K562 (cell line): ENCODE measurements at regions not wholly inside any gene's neighbourhood (a gene's known extent, or its start where the extent isn't known, plus 50 kb on each side); places are given as distances from the start of the nearest gene placed in this dataset.

Experiments
- ATAC-seq: fragments of 200-7000 bp; cut with Tn5 transposase; 3 replicates; pipeline ENCODE4 v1.9.1; 2020; ENCODE audit warnings: moderate library complexity
- BruUV-seq: library from RNA; stranded (reverse); fragments of 400-500 nt; replicated peaks from 2 replicates; lab custom pipeline; 2021; lab: Mats Ljungman, UMichigan
- CTCF ChIA-PET: fragments of 300-600 bp; formaldehyde crosslinking; extraction: SDS; loops from one replicate; lab custom pipeline; 2021; ENCODE audit warnings: low intra/inter-chr PET ratio; lab: Yijun Ruan, JAX
- POLR2A ChIA-PET: fragments of 300-600, 350-650 bp; sonication (Branson Sonifier 250); formaldehyde crosslinking; extraction: SDS; loops from one replicate; lab custom pipeline; 2021; ENCODE audit warnings: antibody characterized with exemption, inconsistent platforms; lab: Yijun Ruan, JAX
- DNase-seq, 4 experiments: peaks; one replicate each; pipeline versions ENCODE4 v3.0.0 to v3.0.0-alpha.2; 2011 to 2018; ENCODE audit warnings: low spot score in 3 of 4, mixed read lengths in 3 of 4; ENCODE audit errors: extremely low read depth in 1 of 4
- FAIRE-seq: peaks from 2 replicates; lab custom pipeline; 2011; peaks lifted over from hg19 to GRCh38; lab: Jason Lieb, UNC
- H2AFZ ChIP-seq: 2 replicates; pipeline ENCODE4 v1.6.0; 2011; ENCODE audit warnings: low read depth, low read length, control low read depth, inconsistent platforms
- H3K27ac ChIP-seq: fragments of 200-600 bp; 3 replicates; pipeline ENCODE4 v1.8.0; 2011; ENCODE audit warnings: low read depth, mild to moderate bottlenecking, control low read depth, inconsistent platforms, low read length, moderate library complexity, mixed read lengths; ENCODE audit errors: extremely low read depth
- H3K27me3 ChIP-seq, 2 experiments: fragments of 300-600 bp in 1 of 2; 2 replicates in 1 of 2; 3 replicates in 1 of 2; pipeline versions ENCODE4 v1.6.0 to v1.8.0; 2011; ENCODE audit warnings: inconsistent platforms in 2 of 2, low read length in 2 of 2, mild to moderate bottlenecking in 1 of 2, mixed read lengths in 1 of 2, moderate library complexity in 1 of 2; ENCODE audit not compliant: control insufficient read depth in 2 of 2, insufficient read depth in 2 of 2
- H3K36me3 ChIP-seq: fragments of 300-600 bp; 3 replicates; pipeline ENCODE4 v1.8.0; 2011; ENCODE audit warnings: mild to moderate bottlenecking, low read length, inconsistent platforms; ENCODE audit not compliant: control insufficient read depth, insufficient read depth
- H3K4me1 ChIP-seq, 2 experiments: fragments of 200-600 bp in 1 of 2; replicated peaks in 1 of 2; 2 replicates in 1 of 2; 3 replicates in 1 of 2; pipeline versions ENCODE4 v1.5.1 to v1.8.0; 2011; ENCODE audit warnings: inconsistent platforms in 2 of 2, low read length in 2 of 2, mild to moderate bottlenecking in 1 of 2, mixed read lengths in 1 of 2, moderate library complexity in 1 of 2; ENCODE audit not compliant: control insufficient read depth in 2 of 2, insufficient read depth in 2 of 2
- H3K4me2 ChIP-seq: 2 replicates; pipeline ENCODE4 v1.6.1; 2011; ENCODE audit warnings: low read length, control low read depth, inconsistent platforms, mixed read lengths; ENCODE audit not compliant: insufficient read depth
- H3K4me3 ChIP-seq: fragments of 200-600 bp; sonication (generic), shearing (Covaris generic); 2 replicates; pipeline ENCODE4 v1.5.1; 2016; ENCODE audit warnings: control low read depth, inconsistent platforms
- H3K79me2 ChIP-seq: fragments of 200-600 bp; 3 replicates; pipeline ENCODE4 v1.8.0; 2011; ENCODE audit warnings: low read length, inconsistent platforms; ENCODE audit not compliant: control insufficient read depth, insufficient read depth
- H3K9ac ChIP-seq, 2 experiments: 2 replicates each; pipeline versions ENCODE4 v1.6.0 to v1.6.1; 2011; ENCODE audit warnings: low read depth in 2 of 2, low read length in 2 of 2, control low read depth in 1 of 2, inconsistent platforms in 1 of 2, mild to moderate bottlenecking in 1 of 2, mixed read lengths in 1 of 2; ENCODE audit not compliant: insufficient read depth in 1 of 2
- H3K9me1 ChIP-seq: one replicate; pipeline ENCODE4 v1.6.0; 2011; ENCODE audit warnings: inconsistent platforms, mild to moderate bottlenecking, low read length, moderate library complexity; ENCODE audit not compliant: control insufficient read depth, insufficient read depth
- H3K9me3 ChIP-seq: replicated peaks from 2 replicates; pipeline ENCODE4 v1.5.1; 2011; ENCODE audit warnings: low read depth, low read length, inconsistent platforms; ENCODE audit not compliant: control insufficient read depth, insufficient read depth
- H4K20me1 ChIP-seq: replicated peaks from 2 replicates; pipeline ENCODE4 v1.6.1; 2011; ENCODE audit warnings: low read length, inconsistent platforms, mixed read lengths; ENCODE audit not compliant: control insufficient read depth, insufficient read depth
- BCL6 ChIP-seq: fragments of 250-450 bp; sonication (Bioruptor Pico); IDR thresholded peaks from 2 replicates; pipeline ENCODE4 v1.4.0; 2020
- FUS ChIP-seq: fragments of 200-400 bp; formaldehyde crosslinking; optimal IDR thresholded peaks from 2 replicates; pipeline ENCODE3; 2017; ENCODE audit warnings: low read depth, low read length
- HOXB6 ChIP-seq: fragments of 250-450 bp; sonication (Bioruptor Pico); IDR thresholded peaks from 2 replicates; pipeline ENCODE4 v1.5.1; 2022; ENCODE audit warnings: mild to moderate bottlenecking, borderline replicate concordance
- JUN ChIP-seq, 2 experiments: sonication (generic) in 1 of 2; formaldehyde crosslinking in 1 of 2; IDR thresholded peaks; 2 replicates each; pipeline versions ENCODE4 v1.6.1 to v1.8.0; 2012 to 2022; ENCODE audit warnings: borderline replicate concordance in 2 of 2, mild to moderate bottlenecking in 2 of 2, improper control_type of control experiment in 1 of 2, low read depth in 1 of 2, low read length in 1 of 2, missing genetic modification reagents in 1 of 2
- NKRF ChIP-seq: fragments of 450-650 bp; IDR thresholded peaks from 2 replicates; pipeline ENCODE4 v1.6.1; 2016; ENCODE audit warnings: borderline replicate concordance
- PHTF2 ChIP-seq: fragments of 250-450 bp; sonication (Bioruptor Pico); IDR thresholded peaks from 2 replicates; pipeline ENCODE4 v1.5.0; 2021; ENCODE audit warnings: mild to moderate bottlenecking
- TCFL5 ChIP-seq: fragments of 250-450 bp; sonication (Bioruptor Pico); conservative IDR thresholded peaks from 2 replicates; pipeline ENCODE4 v1.6.1; 2021; ENCODE audit warnings: mild to moderate bottlenecking, moderate library complexity, matching md5 sums
- ZBTB11 ChIP-seq, 3 experiments: fragments of 200-800 bp in 1 of 3; fragments of 250-450 bp in 1 of 3; fragments of 450-650 bp in 1 of 3; sonication (Bioruptor Pico) in 1 of 3; sonication (Bioruptor generic) in 1 of 3; formaldehyde crosslinking in 1 of 3; IDR thresholded peaks; 2 replicates each; pipeline versions ENCODE4 v1.6.1 to v1.8.0; 2016 to 2022; ENCODE audit warnings: mild to moderate bottlenecking in 2 of 3, missing genetic modification characterization in 2 of 3, missing compliant biosample characterization in 1 of 3, moderate library complexity in 1 of 3
- ZMIZ1 ChIP-seq, 2 experiments: fragments of 150-350 bp in 1 of 2; IDR thresholded peaks; 2 replicates each; pipeline ENCODE4 v1.6.1; 2012 to 2016; ENCODE audit warnings: low read depth in 2 of 2, low read length in 2 of 2, mild to moderate bottlenecking in 1 of 2, moderate library complexity in 1 of 2
- ZNF224 ChIP-seq: sonication (generic); formaldehyde crosslinking; IDR thresholded peaks from 2 replicates; pipeline ENCODE4 v1.8.0; 2022; ENCODE audit warnings: mild to moderate bottlenecking, missing genetic modification reagents
- ZNF311 ChIP-seq: fragments of 250-450 bp; sonication (Bioruptor Pico); IDR thresholded peaks from 2 replicates; pipeline ENCODE4 v1.4.0; 2020; ENCODE audit warnings: mild to moderate bottlenecking, moderate library complexity
- WGBS: fragments of 100-300 bp; shearing (Covaris generic); methylation state at CpG from one replicate; pipeline ENCODE4 v1.1.6; 2016; ENCODE audit warnings: low coverage, mixed read lengths; ENCODE audit not compliant: insufficient coverage; ENCODE audit errors: missing lambda C conversion rate; 5-methylcytosine and 5-hydroxymethylcytosine counted together
- in situ Hi-C: fragments of 300-500 bp; cut with MboI; formaldehyde crosslinking; loops from 4 replicates; pipeline ENCODE4 v1.15.0; 2018; ENCODE audit warnings: inconsistent platforms, mixed read lengths
- intact Hi-C: fragments of 100-400 bp; cut with micrococcal nuclease; formaldehyde crosslinking; loops from 2 replicates; pipeline ENCODE4 v1.14.2; 2022

GRCh38 chr10:78873413-78873812 is 195.4 kb upstream of the ZMIZ1 start:
- ChIA-PET POLR2A (no interaction called here), CTCF (no interaction called here)
- FAIRE-seq (no peak), ATAC-seq (no peak), DNase-seq (no peak)
- H2AFZ ChIP-seq: no peak overlapping the region
- no peak overlapping the region for H3K27ac ChIP-seq
- no peak overlapping the region for H3K4me3 ChIP-seq
- peaks cover 22 to 37% of the 10 kb centered on the region in 2 experiments for H3K27me3 ChIP-seq
- no peaks in the 10 kb centered on the region for H3K9me3 ChIP-seq
- H3K9ac ChIP-seq: no peak overlapping the region
- WGBS: under 1% methylated on average over 5 of the region's 5 CpGs
- no peak overlapping the region for H3K4me2 ChIP-seq
- H3K36me3 ChIP-seq: no peaks in the 10 kb centered on the region
- no peaks in the 10 kb centered on the region for H4K20me1 ChIP-seq
- no peaks in the 10 kb centered on the region for H3K4me1 ChIP-seq
- in situ Hi-C loops: no loop called here
- H3K79me2 ChIP-seq: no peaks in the 10 kb centered on the region
- no peaks in the 10 kb centered on the region for H3K9me1 ChIP-seq
- intact Hi-C loops: no loop called here
- BruUV-seq: no TSS peak
- TF ChIP-seq NKRF: no peak
- no peak for TF ChIP-seq HOXB6
- no peak for TF ChIP-seq ZNF311 (CRISPR knock-in tag)
- TF ChIP-seq FUS: no peak
- no peak for TF ChIP-seq ZBTB11 (CRISPR knock-in tag; IDR thresholded peaks at IDR 0.05)
- no peak for TF ChIP-seq PHTF2 (CRISPR knock-in tag)
- no peak for TF ChIP-seq TCFL5
- TF ChIP-seq JUN (IDR thresholded peaks at IDR 0.05; ENCODE audit: borderline replicate concordance, low read depth, low read length): no peak
- TF ChIP-seq JUN (CRISPR knock-in tag; IDR thresholded peaks at IDR 0.05; ENCODE audit: borderline replicate concordance): no peak
- no peak for TF ChIP-seq ZMIZ1 (IDR thresholded peaks at IDR 0.05; ENCODE audit: low read depth in 2 of 2, low read length in 2 of 2)
- no peak for TF ChIP-seq BCL6 (CRISPR knock-in tag)
- no peak for TF ChIP-seq ZNF224 (CRISPR knock-in tag)
